GM04503 (cell line): ENCODE measurements at regions not wholly inside any gene's neighbourhood (a gene's known extent, or its start where the extent isn't known, plus 50 kb on each side); places are given as distances from the start of the nearest gene placed in this dataset.

Source experiments
- DNase-seq: peaks from one replicate; pipeline ENCODE4 v3.0.0-alpha.2; 2012; ENCODE audit warnings: low read depth

DNA sequence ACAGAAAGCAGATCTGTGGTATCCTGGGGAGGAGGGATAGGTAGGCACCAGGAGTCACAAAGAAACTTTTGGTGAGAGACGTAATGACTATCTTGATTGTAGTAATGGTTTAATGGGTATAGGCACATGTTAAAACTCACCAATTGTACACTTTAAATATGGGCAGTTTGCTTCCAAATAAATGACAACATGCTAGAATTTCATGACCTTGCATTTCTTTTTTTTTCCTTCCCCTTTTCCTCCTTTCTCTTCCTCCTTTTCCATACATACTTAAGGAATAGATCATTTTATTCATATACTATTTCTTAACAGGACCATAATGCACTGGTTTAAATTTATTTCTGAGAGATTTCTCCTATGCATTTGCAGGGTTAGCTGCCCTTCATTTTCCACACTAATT lies 341.8 kb downstream of the TMEM182 start:
- no peak for DNase-seq

DNA sequence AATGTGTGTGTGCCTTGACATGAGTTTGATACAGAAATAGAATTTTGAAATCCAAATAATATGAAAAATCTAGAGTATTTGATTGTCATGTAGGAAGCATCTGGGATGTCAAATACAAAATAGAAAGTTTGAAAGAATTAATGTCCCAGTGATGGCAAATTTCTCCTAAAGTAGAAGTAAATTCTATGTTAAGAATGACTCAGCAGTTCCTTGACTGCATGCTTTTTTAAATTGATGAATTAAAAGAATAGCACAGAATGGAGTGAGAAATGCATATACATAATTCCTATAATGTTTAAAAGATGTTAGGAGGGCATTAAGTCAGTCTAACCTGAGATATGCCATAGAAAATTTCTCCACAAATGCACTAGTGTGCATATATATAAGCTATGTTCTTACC lies 357.5 kb downstream of the TMEM182 start:
- DNase-seq, result no peak

DNA sequence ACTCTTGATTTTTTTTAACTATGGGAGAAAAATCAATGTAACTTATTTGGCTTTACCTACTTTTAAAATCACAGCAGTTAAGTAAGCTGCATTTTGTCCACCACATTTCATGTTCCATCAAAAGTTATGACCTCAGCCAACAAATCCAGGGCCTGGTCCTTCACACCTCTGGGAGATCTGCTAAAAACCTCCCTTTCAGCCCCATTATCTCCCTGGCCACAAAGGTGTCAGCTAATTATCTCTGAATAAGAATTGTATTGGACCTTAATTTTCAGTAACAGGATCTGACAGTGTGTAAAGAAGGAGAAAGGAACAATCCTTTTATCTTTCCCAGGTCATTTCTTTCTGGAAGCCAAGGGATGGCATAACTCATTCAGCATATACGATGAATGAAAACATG lies 359.3 kb downstream of the TMEM182 start:
- no peak for DNase-seq

DNA sequence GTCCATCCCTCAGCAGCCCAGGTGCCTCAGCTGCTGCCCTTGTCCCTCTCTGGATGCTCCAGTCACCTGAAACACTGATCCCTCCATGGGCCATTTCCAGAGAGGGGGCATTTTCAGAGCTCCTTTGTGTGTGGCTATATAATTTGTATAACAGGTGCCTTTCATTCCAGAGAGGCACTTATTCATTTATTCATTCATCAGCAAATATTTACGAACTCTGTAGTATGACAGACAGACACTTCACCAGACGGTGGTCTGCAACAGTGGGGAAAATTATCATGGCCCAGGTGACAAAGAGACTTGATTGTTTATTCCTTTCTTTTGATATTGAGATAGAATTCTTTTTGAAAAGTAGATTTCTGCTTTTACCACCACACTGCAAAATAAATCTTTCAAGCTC lies 361.7 kb downstream of the TMEM182 start:
- DNase-seq, result no peak

DNA sequence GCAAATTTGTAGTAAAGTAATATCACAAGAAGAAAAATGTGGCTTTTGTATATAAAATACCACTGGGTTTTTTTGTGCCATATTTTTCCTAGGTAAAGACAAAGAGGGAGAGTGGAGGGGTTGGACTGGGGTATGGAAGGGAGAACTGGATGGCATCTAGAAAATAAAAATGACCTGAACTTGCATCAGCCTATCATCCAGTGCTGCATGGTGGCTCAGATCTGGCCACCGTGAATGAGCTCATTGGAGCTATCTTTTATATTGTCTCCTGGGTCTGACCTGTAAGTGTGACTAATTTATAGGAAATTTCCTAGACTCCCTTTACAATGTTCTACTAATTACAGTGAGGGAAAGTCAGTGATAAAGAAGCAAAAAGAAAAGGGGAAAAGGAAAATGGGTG lies 369.0 kb downstream of the TMEM182 start:
- DNase-seq, result no peak

DNA sequence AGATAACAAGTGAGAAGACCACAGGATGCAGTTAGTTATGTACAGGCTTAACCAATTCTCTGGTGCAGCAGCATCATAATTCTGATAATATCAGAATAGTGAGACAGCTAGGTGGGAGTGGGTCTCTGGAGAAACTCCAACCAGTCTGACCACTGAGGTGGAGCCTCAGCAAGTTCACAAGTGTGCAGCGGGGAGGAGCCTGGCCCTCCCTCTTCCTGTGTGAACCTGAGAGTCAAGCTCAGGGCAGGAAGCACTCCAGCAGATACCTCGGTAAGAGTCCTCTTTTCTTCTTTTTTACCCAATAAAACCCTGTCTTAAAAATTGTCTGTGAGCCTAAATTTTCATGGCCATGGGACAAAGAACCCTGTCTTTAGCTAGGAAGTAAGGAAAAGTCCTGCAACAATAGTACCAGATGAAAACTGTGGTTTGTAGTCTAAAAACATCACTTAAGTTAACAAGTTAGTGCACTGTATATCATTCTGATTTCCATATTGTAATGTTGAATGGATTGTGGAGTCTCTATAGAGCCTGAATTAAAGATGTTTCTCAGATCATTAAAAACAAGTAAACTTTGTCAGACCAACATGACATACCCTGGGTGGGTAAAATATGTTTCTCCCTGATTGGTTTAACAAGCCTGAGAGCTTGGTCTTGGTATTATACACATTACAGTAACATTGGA lies 370.8 kb downstream of the TMEM182 start:
- DNase-seq, result no peak

DNA sequence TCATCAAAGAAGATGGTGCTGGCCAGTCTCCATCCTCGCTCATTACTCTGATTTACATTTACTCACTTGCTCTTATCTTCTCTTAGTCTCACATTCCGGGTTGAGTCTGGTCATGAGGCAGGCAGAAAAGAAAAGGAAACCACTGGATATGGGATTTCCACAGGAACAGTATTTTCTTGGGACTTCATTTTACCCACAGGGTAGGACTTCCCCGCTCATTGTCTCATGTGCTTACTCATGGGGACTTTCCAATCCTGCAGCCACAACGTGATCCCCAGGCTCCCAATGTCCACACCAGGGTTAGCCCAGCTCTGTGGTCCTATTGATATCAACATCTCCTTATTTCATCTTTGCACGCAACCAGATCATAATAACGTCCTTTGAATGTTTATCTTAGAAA lies 373.8 kb downstream of the TMEM182 start:
- DNase-seq, result no peak

DNA sequence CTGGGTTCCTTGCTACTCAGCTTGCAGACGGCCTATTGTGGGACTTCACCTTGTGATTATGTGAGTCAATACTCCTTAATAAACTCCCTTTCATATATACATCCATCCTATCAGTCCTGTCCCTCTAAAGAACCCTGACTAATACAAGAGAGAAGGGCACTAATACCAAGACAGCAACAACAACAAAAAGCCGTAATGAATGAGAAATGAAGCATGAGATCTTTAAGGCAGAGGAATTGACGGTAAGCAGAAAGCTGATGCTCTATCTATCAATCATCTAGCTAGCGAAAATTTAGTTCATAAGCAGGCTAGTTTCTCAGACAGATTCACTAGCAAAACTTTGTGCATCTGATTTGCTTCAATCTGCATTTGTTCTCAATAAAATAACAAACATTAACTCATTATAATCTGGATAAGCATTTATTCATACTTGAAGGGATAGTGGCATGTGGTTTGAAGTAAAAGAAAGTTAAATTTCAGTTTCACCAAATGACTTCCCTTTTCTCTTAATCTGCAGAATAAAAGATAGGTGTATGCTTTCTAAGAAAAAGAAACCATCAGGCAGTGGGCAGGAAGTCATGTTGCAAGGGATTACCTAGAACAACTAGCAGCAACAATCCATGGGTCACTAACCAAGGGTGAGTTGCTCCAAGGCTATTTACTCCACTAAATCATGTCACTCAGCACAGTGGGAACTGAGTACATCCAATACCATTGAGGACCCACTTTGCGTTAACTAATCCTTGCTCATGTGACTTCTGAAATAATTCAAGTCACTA lies 376.5 kb downstream of the TMEM182 start:
- DNase-seq, result no peak

DNA sequence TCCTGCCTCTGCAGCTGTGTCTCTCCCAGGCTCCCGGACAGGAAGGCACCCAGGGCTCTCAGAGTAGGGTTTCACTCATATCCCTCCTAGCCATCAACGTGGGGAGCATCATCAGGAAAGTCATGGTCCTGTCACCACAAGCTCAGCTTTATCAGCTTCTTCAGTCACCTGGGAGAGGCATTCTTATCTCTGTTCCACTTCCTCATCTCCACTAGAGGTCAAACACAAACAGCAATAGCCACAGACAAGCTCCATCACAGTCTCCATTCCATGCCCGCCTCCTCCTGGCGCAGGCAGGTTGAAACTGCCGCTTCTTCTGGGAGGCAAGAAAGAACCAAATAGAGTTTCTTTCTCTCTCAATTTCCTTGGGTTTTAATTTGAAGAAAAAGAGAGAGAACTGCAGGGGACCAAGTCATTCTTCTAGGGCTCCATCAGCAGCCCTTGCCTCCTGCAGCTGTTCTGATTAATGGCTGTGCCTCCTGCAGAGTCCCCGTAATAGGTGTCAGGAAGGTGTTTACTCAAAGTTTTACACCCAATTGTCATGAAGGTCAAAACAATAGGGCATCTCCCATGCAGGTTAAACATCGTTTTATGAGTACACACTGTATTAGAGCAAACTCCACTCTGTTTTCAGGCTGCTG lies 377.9 kb downstream of the TMEM182 start:
- DNase-seq, result no peak

DNA sequence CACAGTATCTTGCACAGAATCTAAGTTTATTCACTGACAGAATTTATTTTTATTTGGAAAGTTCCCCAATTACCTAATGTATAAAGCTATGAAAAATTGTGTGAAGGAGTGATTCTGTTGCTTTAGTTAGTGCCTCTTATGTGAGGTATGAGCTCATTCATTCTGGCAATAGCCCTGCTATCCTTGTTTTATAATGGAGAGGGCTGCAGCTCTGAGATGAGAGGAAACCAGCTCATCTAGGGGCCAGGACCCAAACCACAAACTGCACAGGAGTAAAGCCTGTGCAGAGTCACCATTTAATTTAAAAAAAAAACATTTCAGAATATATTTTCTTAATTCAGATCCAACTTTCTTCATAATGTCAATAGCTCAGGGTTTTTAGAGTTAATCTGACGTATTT lies 383.0 kb downstream of the TMEM182 start:
- DNase-seq, result no peak

DNA sequence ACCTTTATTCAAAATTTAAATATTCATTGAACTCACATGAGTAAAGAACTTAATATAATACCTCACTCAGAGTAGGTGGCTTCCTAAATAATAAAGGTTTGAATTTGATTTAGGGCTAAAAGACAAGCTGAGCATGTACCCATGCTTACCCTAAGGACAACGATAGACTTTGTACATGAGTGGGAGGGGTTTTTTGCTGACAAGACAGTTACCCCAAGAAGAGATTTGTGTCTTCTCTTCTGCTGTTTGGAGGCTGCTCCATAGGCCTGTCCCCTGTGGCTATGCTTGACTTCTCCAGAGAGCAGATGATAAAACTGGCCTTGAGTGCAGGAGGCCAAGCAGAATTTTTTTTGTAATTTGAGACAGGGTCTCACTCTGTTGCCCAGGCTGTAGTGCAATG lies 383.9 kb downstream of the TMEM182 start:
- DNase-seq, result no peak

DNA sequence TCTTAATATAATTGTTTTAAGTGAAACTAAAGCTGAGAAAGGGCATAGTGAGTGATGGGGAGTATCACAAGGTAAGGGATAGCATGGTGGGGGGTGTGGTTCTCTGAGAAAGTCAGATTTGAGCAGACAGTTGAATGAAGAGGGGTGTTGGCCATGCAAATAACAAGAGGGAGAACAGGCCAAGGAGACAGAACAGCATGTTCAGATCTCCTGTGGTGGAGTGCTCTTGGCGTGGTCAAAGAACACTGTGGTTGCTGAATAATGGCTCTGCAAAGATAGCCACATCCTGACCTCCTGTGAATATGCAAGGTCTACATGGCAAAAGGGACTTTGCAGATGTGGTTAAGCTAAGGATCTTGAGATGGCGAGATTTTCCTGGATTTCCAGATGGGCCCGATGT lies 389.2 kb downstream of the TMEM182 start:
- DNase-seq, result no peak

DNA sequence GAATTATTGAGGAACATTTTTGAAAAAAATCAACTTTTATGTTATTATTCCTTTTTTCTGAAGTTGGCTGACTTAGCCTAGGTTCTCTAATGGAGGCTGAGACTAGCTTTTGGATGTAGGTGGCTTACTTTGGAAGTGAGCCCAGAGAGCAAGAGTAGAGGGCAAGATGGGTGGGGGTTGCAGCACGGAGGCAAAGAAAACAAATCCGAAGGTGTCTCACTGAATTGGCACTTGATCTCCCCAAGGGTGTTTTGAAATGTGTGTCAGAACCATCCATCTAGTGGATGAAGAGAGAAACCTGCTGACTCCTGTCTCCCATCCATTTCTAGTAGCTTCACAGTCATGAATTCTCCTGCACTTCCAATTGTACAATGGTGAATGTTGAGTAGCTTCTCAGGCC lies 390.7 kb downstream of the TMEM182 start:
- DNase-seq, result no peak

DNA sequence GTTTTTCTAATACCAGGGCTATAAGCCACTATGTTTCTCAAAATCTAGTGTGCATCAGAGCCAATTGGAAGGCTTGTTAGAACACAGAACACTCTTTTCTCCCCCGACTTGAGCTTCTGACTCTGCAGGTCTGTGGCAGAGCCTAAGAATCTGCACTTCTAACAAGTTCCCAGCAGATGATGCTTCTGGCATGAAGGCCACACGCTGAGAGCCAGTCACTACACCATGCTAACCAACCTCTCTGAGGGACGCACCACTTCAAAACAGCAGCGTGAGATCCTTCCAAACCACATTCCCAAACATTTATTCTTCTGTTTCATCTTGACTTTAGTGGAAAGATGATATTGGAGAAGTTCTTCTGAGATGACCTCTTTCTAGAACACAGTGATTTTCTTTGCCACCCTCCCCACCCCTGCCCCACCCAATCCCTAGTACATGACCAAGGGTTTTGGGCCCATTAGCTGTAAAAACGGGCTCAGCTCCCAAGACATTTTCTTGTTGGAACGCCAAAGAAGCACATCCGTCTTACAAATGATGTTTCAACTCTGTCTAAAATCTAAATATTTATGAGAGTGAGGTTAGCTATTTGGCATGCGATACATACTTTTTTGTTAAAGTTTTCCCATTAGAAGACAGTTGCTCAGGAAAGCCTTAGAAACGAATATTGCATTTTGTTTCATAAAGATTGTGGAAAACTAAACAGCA lies 391.9 kb downstream of the TMEM182 start:
- DNase-seq, result no peak

DNA sequence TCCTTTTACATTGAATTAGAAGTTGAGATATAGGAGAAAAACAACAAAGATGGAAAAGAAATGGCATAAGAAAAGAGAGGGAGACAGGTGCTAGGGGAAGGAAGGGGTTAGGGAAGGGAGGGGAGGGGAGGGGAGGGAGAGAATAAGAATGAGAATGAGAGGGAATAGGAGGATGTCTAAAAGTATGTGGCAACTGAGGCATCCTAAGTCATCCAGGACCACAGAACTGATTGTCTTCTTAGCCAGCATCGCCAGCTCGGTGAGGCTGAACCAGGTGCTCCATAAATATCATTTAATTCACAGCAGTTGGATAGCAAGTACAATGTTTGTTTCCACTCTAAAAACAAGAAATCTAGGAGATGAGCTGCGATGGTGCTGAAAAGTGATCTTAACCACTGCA lies 393.5 kb downstream of the TMEM182 start:
- DNase-seq, result no peak

DNA sequence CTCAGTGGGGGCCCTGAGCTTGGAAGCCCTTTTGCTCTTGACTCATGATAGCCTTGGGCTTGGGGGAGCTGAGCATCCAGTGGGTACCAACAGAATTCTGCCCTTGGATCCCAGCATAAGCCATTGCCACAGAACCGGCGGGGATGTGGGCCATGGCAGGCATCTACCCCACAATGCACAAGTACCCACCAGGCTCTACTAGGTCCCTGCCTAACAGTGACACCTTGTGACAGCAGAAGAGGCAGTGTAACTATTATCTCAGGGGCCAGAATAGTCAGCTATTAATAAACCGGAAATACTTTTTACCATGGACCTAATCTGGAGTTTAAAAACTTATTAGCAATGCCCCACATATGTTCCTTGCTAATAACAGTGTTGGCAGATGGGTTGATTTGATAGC lies 397.2 kb downstream of the TMEM182 start:
- DNase-seq, result no peak

DNA sequence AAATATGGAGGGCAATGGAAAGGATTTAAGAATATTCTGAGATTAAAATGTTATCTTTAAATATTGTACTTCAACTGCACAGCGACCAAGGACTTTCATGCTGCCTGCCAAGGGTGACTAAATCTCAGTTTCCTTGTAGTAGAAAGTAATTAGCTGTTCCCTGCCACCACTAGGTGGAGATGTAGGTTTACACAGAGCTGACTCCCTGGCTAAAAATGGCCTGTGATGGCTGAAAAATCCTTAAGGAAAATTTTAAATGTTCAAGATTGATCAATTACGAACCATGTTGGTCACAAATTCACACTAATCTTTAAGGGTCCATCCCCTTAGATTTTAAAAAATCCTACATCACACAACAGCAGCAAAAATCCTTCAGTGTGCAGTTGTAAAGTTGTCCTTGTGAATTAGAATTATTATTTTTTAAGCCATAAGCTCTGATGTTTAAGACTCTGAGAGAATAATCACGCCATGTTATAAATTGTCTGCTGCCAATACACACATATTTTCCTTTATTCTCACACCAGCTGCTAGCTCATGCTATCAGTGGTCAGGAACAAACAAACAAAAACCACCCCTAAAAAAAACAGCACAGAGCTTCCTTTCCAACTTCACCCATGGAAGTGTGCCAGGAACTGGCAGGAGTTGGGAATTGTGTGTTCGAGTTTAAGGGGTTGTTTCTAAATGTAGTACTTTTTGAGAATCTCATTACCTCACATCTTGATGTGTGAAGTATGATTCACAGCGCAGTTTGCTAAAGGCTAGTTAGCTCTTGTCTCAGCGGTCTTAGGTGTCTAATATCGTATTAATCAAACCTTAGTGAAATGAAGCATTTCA lies 399.8 kb downstream of the TMEM182 start:
- peak; percentile 2 for DNase-seq

DNA sequence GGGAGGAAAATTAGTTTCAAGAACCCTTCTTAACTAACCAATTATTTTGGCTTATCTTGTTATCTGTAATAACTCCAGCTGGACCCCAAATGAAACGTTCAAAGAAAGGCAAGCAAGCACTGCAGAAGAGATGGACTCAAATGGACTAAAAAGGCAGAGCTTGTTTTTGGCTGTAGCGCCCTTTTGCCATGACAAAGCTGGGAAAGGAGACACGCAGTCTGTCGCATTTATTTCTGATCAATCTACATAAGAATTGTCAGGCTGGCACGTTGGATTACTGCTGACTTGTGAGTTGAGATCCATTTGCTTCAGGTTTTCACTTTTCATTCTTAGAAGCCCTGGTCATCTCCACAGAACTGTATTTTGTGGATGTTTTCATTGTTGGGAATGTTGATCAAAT lies 402.9 kb downstream of the TMEM182 start:
- no peak for DNase-seq

DNA sequence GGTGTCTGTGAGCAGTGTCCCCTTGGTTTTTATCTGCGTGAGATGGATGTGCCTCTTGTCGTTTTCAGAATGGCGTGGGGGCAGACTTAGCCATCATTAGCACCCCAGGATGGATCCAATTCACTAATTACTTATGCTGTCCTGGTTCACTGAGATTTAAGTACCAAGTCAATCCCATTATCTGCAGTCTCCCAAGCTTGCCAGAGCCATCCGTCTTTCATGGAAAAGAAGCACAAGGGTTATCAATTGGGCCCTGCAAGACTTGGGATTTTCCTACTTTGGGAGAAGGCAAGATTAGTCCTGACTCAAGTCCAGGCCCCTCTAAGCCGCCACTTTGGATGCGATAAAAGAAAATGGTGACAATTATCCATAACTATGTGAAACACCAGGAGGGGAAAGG lies 404.0 kb downstream of the TMEM182 start:
- no peak for DNase-seq

DNA sequence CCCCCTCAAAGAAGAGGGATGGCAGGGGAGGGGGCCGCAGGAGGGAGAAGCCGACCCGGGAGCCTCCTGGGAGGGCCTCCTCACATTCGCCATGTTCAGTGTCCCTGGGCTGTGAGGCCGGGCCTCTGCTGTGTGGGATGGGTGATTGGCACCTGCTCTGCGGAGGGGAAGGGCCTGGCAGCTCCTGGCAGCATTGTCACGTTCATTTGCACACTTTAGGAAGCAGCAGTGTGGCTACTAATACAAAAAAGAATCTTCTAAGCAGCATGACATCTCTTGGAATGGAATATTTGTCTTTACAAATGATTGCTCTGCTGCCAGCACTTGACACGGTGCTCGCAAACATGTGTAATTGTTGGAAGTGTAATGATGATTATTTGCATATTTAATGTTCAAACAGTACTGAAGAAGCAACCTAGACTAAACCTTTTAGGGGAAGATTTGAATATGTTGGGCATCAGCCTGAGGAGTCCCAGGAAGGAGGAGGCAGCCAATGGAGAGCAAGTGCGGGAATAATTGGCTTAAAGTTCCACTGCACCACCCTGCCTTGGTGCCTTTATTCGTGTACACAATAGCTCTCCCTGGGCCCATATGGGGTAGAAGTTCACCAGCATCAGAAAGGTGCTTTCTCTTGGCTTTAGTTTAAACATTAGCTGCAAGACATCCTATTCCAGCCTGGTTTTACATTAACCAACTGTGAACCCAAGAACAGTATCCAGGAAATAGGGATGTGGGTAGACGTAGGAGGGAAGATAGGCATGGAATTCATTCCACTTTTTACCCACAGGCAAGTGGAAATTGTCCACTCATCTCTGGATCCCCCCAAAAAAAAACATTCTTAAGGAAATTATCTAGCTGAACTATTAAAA lies 404.9 kb downstream of the TMEM182 start:
- DNase-seq, result no peak

DNA sequence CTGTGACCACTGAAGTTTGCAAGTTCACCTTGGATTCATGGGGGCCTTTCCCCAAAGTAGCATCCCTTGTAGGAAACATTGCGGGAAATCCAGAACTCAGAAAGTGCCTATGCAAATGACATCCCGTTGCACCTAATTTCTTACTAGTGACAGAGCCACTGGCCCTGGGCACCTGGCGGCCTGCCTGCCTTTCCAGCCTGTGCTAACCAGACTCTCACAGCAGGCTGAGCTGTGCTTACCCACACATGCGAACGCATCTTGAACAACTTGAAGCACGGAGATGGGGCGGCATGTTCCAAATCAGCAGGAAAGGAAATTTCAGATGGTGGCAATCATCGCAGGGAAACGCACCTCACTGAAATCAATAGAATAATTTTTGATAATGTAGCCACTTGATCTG lies 405.8 kb downstream of the TMEM182 start:
- no peak for DNase-seq
